ENCODE measurements at regions not wholly inside any gene's neighbourhood (a gene's known extent, or its start where the extent isn't known, plus 50 kb on each side); places are given as distances from the start of the nearest gene placed in this dataset.

DNA sequence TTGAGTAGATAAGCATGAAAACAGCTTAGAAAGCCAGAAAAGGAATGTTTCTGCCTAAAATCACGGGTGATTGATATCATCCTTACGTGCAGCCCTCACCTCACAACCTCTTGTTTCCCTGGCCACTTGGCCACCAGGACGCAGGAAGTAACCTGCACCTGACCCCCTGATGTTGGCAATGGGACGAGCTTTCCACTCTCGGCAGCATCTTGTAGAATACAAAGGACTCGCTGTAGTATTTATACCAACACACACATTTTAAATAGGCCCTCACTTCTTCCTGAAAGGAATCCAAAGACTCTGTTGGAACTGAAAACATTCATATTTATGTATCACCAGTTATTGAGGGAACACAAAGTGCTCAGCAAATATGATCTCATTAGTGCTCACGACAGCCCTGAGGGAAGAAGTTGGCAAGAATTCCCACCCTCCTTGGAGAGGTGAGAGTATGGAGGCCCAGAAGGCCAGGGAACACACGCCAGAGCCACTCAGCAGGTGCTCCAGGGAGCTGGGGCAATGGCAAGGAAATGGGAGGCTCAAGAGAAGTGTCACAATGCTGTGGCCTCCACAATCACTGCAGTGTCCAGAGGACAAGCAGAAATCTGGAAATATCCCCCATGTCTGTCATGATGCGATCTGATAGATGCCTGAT is 103.3 kb upstream of the KIT start:
- TF ChIP-seq CTCF (IDR thresholded peaks at IDR 0.05; ENCODE audit: borderline replicate concordance, extremely low read depth, low read length, poor library complexity, severe bottlenecking) (no peak), EZH2 (IDR thresholded peaks at IDR 0.05; ENCODE audit: borderline replicate concordance, low read depth, low read length, severe bottlenecking) (no peak)
